HCEC 1CT (cell line): ENCODE measurements at regions not wholly inside any gene's neighbourhood (a gene's known extent, or its start where the extent isn't known, plus 50 kb on each side); places are given as distances from the start of the nearest gene placed in this dataset.

Experiments
- DNase-seq: peaks from one replicate; pipeline ENCODE4 v3.0.0-alpha.2; 2017

DNA sequence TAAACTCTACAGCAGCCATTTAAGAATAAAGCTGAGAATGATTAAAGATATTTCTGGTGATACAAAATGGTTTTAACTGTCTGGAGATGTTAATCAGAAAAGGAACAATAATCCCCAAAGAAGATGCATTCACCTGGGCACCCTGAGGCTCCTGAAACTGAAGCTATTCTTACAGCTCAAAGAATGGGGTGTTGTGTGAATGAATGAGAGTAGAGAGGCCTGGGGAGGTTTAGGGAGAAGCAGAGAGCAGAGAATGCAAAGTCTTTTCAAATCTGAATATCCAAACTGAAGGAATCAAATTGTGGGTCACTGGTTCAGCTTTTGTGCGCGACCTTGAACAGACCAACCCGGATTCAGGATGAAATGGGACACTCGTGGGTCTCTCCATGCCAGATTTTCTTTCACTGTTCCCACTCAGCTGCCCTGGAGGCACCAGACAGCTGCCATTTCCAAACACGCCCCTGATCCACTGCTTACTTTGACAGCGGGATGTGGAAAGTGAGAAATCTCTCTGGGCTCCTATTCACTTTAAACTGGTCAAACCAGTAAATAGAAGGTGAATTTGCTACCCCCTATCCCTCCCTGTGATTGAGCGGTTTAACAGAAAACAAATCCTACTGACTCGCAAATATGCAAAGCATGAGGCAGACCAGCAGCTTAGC lies 485.5 kb upstream of the THBS1 start:
- no peak for DNase-seq

GRCh38 chr15:39096608-39097205 lies 484.2 kb upstream of the THBS1 start:
- no peak for DNase-seq

GRCh38 chr15:39099524-39099923 lies 481.4 kb upstream of the THBS1 start:
- DNase-seq, result no peak

DNA sequence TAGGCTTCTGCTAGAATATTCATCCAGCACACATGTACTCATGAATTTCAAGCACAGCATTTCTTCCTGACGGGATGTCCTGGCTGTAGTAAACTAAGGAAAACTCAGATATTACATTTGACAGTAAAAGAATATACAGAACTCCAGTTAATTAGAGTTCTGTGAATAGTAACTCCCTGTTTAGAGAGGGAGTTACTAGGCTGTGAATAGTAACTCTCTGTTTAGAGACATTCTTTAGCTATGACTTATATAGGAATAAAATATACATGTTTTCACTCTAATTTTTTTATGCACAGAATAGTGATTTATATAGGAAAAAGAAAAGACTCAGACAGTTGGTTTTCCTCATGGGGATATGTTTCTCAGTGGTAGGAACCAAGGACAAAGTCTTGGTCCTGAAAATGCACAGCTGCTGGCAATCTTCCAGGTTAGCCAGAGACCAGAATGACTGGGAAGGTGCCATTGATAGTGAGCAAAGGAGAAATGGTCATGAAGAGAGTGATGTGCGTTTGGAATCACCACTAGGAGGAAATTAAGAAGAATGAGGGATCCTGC lies 480.7 kb upstream of the THBS1 start:
- DNase-seq, result no peak

DNA sequence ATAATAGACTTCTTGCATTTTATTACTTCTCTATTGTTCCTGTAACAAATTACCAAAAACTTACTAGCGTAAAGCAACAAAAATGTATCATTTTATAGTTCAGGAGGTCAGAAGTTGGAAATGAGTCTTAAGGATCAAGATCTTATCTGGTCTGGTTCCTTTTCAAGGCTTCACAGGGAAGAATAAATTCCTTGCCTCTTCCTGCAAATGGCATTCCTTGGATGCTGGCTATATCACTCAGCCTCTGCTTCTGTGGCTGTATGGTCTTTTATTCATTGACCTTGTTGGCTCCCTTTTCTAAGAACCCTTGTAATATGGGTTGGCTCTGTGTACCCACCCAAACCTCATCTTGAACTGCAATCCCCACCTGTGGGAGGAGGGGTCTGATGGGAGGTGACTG lies 478.4 kb upstream of the THBS1 start:
- DNase-seq, result no peak

- no peak for DNase-seq
Measured at GRCh38 chr15:39106950-39107349, 473.9 kb upstream of the THBS1 start.

DNA sequence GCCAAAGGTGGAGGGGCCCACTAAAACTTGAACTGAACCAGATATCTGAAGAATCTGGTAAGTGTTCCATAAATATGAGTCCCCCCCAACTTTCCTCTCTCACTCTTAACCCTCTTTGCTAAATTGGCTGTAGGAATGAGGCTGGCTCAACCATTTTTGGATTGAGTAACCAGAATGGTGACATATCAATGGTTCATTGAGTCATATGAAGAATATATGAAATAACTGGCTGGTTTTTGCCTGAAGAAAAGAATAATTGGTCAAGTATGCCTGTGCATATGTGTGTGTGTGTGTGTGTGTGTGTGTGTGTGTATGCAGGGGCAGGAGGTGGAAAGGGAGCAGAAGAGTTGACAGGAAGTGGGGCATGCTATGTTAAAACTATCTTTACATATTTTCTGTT lies 472.9 kb upstream of the THBS1 start:
- no peak for DNase-seq

DNA sequence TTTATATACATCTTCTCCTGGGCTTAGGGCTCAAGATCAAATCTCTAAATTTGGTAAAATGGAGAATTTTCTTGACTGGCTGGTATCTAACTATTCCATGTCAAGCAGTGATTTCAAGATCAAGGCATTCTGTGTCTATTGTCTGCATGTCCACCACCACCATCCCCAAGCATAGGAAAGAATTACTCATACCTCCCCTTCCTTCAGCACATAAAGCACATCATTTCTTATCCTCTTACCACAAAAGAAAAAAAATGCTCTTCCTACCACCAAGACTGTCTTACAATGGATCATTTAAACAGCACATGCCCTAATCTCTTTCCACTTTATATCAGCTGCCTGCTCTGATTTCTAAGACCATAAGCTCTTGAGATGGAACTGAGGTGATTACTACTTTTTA lies 470.5 kb upstream of the THBS1 start:
- DNase-seq, result no peak

- DNase-seq, result no peak
Measured at GRCh38 chr15:39110746-39111145, 470.1 kb upstream of the THBS1 start.

DNA sequence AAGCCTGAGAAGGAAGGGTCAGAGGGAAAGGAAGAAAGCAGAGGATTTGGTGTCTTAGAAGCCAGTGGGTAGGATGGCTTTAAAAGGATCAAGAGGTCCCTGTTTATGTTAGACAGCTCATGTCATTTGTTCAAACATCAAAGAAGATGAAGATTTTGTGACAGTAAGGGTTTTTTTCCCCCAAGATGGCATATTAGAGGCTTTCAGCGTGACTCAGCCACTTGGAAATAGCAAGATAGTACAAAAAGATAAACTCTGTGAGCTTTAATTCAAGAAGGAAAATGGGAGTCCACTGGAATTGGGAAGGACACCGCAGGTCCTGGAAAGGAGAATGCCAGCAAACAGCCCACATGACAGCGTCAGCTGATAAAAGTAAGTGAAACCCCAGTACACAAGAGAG lies 467.1 kb upstream of the THBS1 start:
- no peak for DNase-seq

GRCh38 chr15:39114690-39115378 lies 466.0 kb upstream of the THBS1 start:
- DNase-seq, result no peak

DNA sequence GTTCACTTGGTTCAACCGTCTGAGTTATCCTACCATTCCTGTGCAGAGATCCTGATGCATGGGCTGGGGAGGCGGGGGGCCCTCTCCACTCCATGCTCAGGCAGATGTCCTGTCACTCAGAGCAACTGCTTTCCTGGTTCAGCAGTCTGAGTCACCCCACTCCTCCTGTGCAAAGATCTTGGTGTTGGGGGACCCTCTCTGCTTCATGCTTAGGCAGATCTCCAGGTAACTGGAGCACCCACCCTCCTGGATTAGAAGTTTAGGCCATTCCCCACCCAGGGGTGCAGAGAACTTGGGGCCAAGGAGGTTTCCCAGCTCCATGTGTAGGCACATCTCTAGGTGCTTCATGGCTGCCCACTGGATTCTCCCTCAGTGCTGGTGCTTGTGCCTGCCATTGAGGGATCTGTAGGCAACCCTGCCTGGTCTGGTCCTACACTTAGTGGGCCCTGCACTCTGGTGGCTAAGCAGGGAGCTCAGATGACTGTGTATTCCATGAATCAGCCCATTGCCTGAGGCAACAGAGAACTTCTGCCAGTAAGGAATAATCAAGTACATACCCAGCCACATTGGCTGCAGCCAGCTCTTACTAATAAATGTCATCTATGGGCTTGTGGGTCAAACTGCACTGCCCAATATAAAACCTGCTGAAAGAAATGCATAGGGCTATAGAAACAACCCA lies 465.4 kb upstream of the THBS1 start:
- no peak for DNase-seq

- peak; percentile 88 for DNase-seq
Measured at GRCh38 chr15:39118510-39118909, 462.4 kb upstream of the THBS1 start.

- DNase-seq, result peak; percentile 53
Measured at GRCh38 chr15:39124155-39124552, 456.7 kb upstream of the THBS1 start.

DNA sequence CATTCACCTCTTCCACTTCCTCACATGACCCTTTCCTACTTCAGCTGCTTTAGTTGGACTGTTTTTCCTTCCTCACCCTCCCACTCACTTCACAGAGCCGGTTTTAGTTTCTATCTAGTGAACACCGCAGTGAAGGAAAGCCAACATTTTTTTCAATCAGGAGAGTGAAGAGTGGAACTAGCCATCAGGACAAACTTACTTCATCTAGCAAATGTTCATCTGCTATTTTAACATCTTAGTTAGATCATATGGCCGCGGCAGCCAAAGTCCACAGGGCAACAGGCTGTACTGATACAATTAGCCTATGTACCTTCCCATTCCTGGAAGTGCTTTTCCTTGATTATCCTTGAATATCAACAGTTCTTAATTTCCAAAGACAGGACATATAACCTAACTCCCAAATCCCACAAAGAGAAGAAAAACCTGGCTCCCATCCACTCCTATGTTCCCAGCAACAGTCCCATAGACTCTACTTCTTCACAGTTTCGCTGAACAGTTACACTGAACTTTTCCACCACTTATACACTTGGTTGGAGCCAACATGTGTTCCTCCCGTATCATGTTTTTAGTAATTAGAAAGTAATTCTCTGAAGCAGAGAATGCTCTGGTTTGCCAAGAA lies 456.2 kb upstream of the THBS1 start:
- no peak for DNase-seq

DNA sequence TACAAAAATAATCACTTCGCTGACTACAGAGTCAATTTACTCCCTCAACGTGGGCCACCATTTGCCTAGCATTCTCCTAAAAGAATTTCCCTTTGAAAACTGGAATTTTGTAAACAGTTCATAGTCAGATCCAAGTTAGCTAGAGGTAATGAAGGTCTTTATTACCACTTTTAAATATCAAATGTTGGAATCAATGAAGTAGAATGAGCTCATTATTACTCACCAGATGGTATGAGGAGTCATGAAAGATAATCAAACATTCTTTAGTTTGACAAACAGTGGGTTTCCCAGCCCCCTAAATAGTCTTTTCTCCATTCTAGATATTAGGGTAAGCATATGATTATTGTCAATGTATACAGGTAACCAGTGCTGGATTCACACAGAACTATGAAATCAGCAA lies 455.7 kb upstream of the THBS1 start:
- peak; percentile 51 for DNase-seq

- peak; percentile 57 for DNase-seq
Measured at GRCh38 chr15:39125904-39126303, 455.0 kb upstream of the THBS1 start.

DNA sequence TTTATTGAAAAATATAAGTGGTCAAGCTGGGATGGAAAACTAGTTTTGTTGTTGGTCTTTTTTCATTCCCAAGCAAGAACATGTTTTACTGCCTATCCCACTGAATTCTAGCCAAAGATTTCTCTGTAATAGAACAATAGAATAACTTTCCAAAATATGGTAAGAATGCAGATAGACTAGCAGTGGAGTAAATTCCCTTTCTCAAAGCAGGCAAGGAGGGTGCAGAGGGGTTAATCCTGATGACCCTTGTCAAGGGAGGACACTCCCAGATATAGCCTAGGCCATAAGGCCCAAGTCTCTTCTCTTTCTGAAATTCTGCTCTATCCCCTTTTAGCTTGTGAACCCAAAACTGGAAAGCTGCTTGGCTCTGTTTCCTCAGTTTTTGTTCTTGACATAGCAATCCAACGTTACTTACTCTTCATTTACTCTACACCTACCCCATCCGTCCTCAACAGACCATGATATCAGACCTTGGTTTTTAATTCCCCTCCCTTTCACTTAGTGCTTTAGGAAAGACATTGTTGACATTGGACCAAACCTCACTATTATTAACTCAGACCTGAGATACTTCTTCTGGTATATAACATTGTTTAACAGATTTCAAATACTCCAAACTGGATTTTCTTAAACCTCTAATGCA lies 453.6 kb upstream of the THBS1 start:
- DNase-seq, result no peak

DNA sequence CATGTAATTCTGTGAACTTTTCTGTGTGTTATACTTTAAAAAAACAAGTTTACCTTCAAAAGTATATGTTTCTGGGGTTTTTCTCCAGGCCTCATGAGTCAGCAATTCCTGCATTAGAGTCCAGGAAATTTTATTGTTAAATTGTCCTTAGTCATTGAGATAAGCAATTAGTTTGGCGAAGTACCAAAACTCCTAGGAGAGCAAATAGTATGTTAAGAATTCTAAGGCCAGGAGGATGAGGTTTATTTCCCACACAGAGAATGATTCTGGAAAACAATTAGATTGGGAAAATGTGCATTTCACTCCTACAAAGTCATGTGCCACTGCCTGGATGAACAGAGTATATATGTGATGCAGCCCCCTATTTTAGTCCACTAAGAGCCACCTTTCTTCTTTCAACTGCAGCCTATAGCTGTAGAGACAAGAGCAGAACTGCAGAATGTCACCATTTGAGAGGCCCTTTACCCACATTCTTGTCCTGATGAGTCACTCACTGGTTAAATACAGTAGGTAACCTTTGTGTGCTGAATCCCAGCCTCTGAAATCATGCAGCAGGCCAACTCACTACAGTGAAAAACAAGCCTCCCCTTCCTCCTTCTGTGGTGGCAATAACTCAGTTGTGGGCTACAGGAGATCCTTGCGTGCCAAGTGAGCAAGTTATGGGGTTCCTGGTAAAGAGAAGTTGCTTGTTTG lies 452.8 kb upstream of the THBS1 start:
- peak; percentile 94 for DNase-seq

DNA sequence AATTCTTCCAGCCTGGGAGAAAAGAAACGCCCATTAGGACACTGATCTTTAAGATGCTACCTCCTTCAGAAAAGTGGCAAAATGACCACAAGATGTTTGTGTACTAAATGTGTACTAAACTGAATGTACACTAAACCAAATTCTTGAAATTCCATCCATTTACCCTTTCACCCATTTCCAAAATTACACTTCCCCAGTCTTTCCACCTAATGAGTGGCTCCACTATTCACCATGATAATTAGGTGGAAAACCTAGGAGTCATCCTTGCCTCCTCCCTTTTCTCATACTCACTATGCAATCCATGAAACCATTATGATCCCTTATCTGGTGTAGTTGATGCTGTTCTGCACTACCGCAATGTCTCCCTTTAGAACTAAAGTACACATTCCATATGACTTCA lies 452.1 kb upstream of the THBS1 start:
- DNase-seq, result peak; percentile 45

DNA sequence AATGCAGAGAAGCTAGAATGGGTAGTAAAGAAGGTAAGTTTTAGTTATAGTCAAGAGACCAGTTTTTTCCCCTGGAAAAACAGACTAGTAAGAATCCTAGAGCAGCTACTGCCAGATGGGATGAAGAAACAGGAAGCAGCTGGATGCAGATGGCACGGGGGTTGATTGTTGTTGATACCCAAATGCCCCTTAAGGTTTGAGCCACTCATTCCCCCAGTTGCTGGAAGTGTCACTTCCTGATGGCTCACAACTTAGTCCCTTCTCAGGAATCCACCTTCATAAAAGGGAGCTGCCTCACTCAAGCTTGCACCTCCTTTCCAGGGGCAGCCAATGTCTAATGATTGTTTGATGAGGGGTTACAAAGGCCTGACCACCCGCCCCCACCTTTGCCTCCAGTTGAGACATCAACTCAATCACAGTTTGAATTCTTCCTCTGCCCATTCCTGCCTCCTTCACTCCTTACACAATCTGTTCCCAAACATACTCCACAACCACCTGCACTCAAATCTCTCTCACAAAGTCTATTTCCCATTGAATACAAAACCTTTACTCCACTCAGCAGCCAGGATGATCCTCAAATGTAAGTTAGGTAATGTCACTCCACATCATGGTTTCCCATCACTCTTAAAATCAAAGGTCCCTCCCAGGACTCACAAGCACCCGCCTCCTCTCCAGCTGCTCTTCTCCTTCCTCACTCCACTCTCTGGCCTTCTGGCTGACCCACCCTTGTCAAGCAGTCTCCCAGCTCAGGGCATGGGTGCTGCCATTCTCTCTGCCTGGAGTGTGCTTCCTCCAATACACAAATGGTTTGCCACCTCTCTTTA lies 450.1 kb upstream of the THBS1 start:
- peak; percentile 75 for DNase-seq
